Kidney tubule cell (primary cell): ENCODE measurements at regions not wholly inside any gene's neighbourhood (a gene's known extent, or its start where the extent isn't known, plus 50 kb on each side); places are given as distances from the start of the nearest gene placed in this dataset.
A peak's percentile ranks its signal among the peaks of the same experiment; 100 is the strongest.

Experiments
- DNase-seq: peaks from one replicate; pipeline ENCODE4 v3.0.0-alpha.2; 2018; ENCODE audit warnings: low spot score

- DNase-seq = no peak
Observed at GRCh38 chr5:132130918-132131715, 57.5 kb downstream of the CSF2 start.

- no peak for DNase-seq
Observed at GRCh38 chr5:132132138-132132537, 58.5 kb downstream of the CSF2 start.

GRCh38 chr5:132134384-132134783 lies 60.8 kb downstream of the CSF2 start:
- DNase-seq = peak; percentile 41

GRCh38 chr5:132136906-132137305 lies 63.3 kb downstream of the CSF2 start:
- no peak for DNase-seq

GRCh38 chr5:132138260-132138659 lies 64.7 kb downstream of the CSF2 start:
- no peak for DNase-seq
